Fibroblast of pulmonary artery (primary cell): ENCODE measurements at regions not wholly inside any gene's neighbourhood (a gene's known extent, or its start where the extent isn't known, plus 50 kb on each side); places are given as distances from the start of the nearest gene placed in this dataset.

Source experiments
- DNase-seq: peaks from one replicate; pipeline ENCODE4 v3.0.0-alpha.2; 2010; ENCODE audit warnings: low read depth
- H3K4me3 ChIP-seq: replicated peaks from 2 replicates; pipeline ENCODE4 v1.5.1; 2011; ENCODE audit warnings: low read depth, mild to moderate bottlenecking, control low read depth, low read length, moderate library complexity
- CTCF ChIP-seq: IDR thresholded peaks from 2 replicates; pipeline ENCODE4 v1.5.1; 2011; ENCODE audit warnings: mild to moderate bottlenecking, control low read depth, low read length, inconsistent platforms; ENCODE audit errors: missing control alignments

GRCh38 chr10:120174491-120174890, 282.0 kb downstream of the SEC23IP start:
- TF ChIP-seq CTCF: no peak
- no peak for DNase-seq
- H3K4me3 ChIP-seq: no peak overlapping the region

- DNase-seq: no peak
- no peak for TF ChIP-seq CTCF
- H3K4me3 ChIP-seq: no peak overlapping the region
Measured at GRCh38 chr10:120177330-120177729, 279.7 kb upstream of the PLPP4 start.

- H3K4me3 ChIP-seq: no peak overlapping the region
- no peak for TF ChIP-seq CTCF
- DNase-seq: no peak
Measured at GRCh38 chr10:120180160-120180559, 276.9 kb upstream of the PLPP4 start.

GRCh38 chr10:120181154-120181553, 275.9 kb upstream of the PLPP4 start:
- DNase-seq: no peak
- H3K4me3 ChIP-seq: no peak overlapping the region
- TF ChIP-seq CTCF: no peak

GRCh38 chr10:120182431-120182830, 274.6 kb upstream of the PLPP4 start:
- no peak overlapping the region for H3K4me3 ChIP-seq
- no peak for TF ChIP-seq CTCF
- no peak for DNase-seq

- no peak for DNase-seq
- TF ChIP-seq CTCF: no peak
- H3K4me3 ChIP-seq: no peak overlapping the region
Measured at GRCh38 chr10:120183546-120183945, 273.5 kb upstream of the PLPP4 start.

GRCh38 chr10:120184547-120185337, 272.3 kb upstream of the PLPP4 start:
- DNase-seq: no peak
- no peak for TF ChIP-seq CTCF
- H3K4me3 ChIP-seq: no peak overlapping the region
